ENCODE measurements at regions not wholly inside any gene's neighbourhood (a gene's known extent, or its start where the extent isn't known, plus 50 kb on each side); places are given as distances from the start of the nearest gene placed in this dataset.
A peak's percentile ranks its signal among the peaks of the same experiment; 100 is the strongest.

DNA sequence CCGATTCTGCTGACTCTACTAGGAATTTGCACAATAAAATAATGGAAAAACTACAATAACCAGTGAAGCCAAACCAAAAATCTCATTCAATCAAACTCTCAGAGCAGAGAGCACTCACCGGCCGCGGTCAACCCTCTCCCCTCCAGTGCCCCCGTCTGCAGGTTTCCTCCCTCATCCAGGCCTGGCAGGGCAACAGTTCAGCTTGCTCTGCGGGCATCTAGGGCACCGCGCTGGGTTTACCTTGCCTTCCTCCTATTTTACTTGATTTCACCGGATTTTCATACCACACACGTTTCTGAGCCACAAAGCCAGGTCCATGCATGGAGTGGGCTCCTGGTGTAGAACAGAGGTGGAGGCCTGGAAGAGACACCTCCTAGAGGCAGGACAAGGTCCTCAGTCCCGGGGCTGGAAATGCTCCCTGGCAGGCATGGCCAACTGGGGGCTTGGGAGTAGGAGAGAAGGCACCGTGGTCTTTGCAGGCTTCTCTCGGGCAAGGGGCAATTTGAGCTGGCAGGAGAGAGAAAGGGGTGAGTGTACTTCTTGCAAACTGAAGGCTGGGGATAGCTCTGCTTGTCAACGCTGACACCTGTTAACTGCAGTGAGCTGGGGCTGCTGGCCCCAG is 938.4 kb downstream of the BRD1 start:
- Histone ChIP-seq H3K9me3 (replicated peaks in 1 of 3) (no peaks in the 10 kb centered on the region), H3K4me3 (no peak overlapping the region), H3K27ac (no peak overlapping the region), H3K4me1 (replicated peaks in 1 of 2) (no peaks in the 10 kb centered on the region), H3K27me3 (no peaks in the 10 kb centered on the region), H3K36me3 (replicated peaks in 1 of 2) (no peaks in the 10 kb centered on the region)
- WGBS, 4 donors, result 69 to 89% (median 84%) methylated on average over 14 of the region's 14 CpGs
- TF ChIP-seq POLR2A (IDR thresholded peaks at IDR 0.05) (no peak), CTCF (IDR thresholded peaks at IDR 0.05) (no peak)
- DNase-seq, result peak in 2 of 7 donors; percentile 5 to 6
- intact Hi-C loops (cut with DNase I), result no loop called here

DNA sequence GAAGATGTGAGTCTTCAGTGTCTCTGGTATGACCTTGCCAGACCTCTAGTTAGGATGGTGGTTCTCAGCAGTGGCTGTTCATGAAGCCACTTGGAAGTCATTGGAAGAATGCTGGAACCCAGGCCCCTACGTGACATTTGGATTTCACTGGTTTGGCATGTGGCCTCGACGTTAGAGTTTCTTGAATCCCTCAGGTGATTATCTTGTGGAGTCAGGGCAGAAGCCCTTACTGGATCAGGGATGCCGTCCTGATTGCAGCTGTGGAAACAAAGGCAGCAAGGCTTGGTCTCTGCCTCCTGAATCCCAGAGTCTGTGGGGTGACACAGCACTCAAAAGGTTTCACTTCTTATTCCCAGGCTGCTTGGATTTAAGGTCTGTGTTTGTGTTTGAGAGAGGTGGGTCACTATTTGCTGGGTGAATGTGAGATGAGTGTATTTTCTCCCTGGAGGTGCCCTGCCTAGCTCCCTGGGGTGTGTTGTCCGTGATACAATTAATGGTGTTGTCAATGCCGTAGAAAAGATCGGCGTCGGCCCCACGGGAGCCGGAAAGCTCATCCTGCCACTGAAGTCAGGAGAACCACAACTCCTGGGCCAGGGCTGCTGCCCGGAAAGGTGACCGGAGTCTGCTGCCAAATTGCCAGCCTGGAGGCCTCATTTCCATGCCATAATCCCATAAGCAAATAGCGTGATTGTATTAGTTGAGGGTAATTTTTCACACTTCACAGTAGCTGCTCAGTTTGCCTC is 939.0 kb downstream of the BRD1 start:
- Histone ChIP-seq H3K4me1 (replicated peaks in 1 of 2) (no peaks in the 10 kb centered on the region), H3K27ac (no peak overlapping the region), H3K27me3 (no peaks in the 10 kb centered on the region), H3K9me3 (replicated peaks in 1 of 3) (no peaks in the 10 kb centered on the region), H3K4me3 (no peak overlapping the region), H3K36me3 (replicated peaks in 1 of 2) (no peaks in the 10 kb centered on the region)
- 80 to 90% (median 84%) methylated on average over 11 to 14 of the region's 14 CpGs for WGBS, 4 donors
- TF ChIP-seq POLR2A (IDR thresholded peaks at IDR 0.05), result no peak
- peak in 2 of 7 donors; percentile 1 to 2 for DNase-seq
- intact Hi-C loops (cut with DNase I), result no loop called here

- WGBS, 4 donors, result 77 to 88% (median 82%) methylated on average over 3 of the region's 3 CpGs
- no peaks in the 10 kb centered on the region for H3K27me3 ChIP-seq
Observed at GRCh38 chr22:48887394-48888332, 940.0 kb downstream of the BRD1 start.

More at GRCh38 chr22:48887394-48888332, 940.0 kb downstream of the BRD1 start:
- intact Hi-C loops (cut with DNase I), result no loop called here
- TF ChIP-seq CTCF (IDR thresholded peaks at IDR 0.05), result no peak
- TF ChIP-seq POLR2A (IDR thresholded peaks at IDR 0.05), result no peak
- Histone ChIP-seq H3K9me3 (replicated peaks in 1 of 3) (no peaks in the 10 kb centered on the region), H3K4me3 (no peak overlapping the region), H3K27ac (no peak overlapping the region), H3K36me3 (replicated peaks in 1 of 2) (no peaks in the 10 kb centered on the region), H3K4me1 (replicated peaks in 1 of 2) (no peaks in the 10 kb centered on the region)
- peak in 1 of 7 donors; percentile 2 for DNase-seq

All from adrenal gland (tissue), 9 donors.